Inflammatory macrophage treated with lipopolysaccharide for 4 hours (primary cell): ENCODE measurements at regions not wholly inside any gene's neighbourhood (a gene's known extent, or its start where the extent isn't known, plus 50 kb on each side); places are given as distances from the start of the nearest gene placed in this dataset.
A peak's percentile ranks its signal among the peaks of the same experiment; 100 is the strongest.
"Not testable (repeated sequence)": the region's sequence is repeated elsewhere in the genome, so short reads cannot be mapped to it uniquely, and the experiment has no call there.

Source experiments
- DNase-seq: peaks from one replicate; pipeline ENCODE4 v3.0.0-alpha.2; 2020

- DNase-seq, result no peak
Measured at GRCh38 chr3:102936511-102937045, 501.8 kb downstream of the ZPLD1 start.

- no peak for DNase-seq
Measured at GRCh38 chr3:102941786-102942185, 507.0 kb downstream of the ZPLD1 start.

- DNase-seq, result not testable (repeated sequence)
Measured at GRCh38 chr3:102946445-102946844, 511.6 kb downstream of the ZPLD1 start.

GRCh38 chr3:102972350-102972749 lies 537.5 kb downstream of the ZPLD1 start:
- DNase-seq, result no peak

GRCh38 chr3:102974333-102974732 lies 539.5 kb downstream of the ZPLD1 start:
- DNase-seq, result no peak

- no peak for DNase-seq
Measured at GRCh38 chr3:102979191-102979590, 544.4 kb downstream of the ZPLD1 start.

- no peak for DNase-seq
Measured at GRCh38 chr3:102979682-102980354, 545.0 kb downstream of the ZPLD1 start.

- DNase-seq, result no peak
Measured at GRCh38 chr3:102980355-102980696, 545.5 kb downstream of the ZPLD1 start.

- DNase-seq, result no peak
Measured at GRCh38 chr3:103002425-103003176, 567.8 kb downstream of the ZPLD1 start.

- no peak for DNase-seq
Measured at GRCh38 chr3:103006526-103007183, 571.8 kb downstream of the ZPLD1 start.

GRCh38 chr3:103009609-103010008 lies 574.8 kb downstream of the ZPLD1 start:
- DNase-seq, result no peak

GRCh38 chr3:103025880-103026279 lies 591.1 kb downstream of the ZPLD1 start:
- no peak for DNase-seq

- no peak for DNase-seq
Measured at GRCh38 chr3:103033841-103034240, 599.0 kb downstream of the ZPLD1 start.

- no peak for DNase-seq
Measured at GRCh38 chr3:103047640-103048039, 612.8 kb downstream of the ZPLD1 start.

GRCh38 chr3:103048068-103048722 lies 613.4 kb downstream of the ZPLD1 start:
- DNase-seq, result peak; percentile 70

GRCh38 chr3:103052236-103052830 lies 617.5 kb downstream of the ZPLD1 start:
- DNase-seq, result peak; percentile 81

GRCh38 chr3:103055021-103055520 lies 620.3 kb downstream of the ZPLD1 start:
- no peak for DNase-seq

- no peak for DNase-seq
Measured at GRCh38 chr3:103056542-103056941, 621.7 kb downstream of the ZPLD1 start.

- no peak for DNase-seq
Measured at GRCh38 chr3:103057003-103057402, 622.2 kb downstream of the ZPLD1 start.

- DNase-seq, result no peak
Measured at GRCh38 chr3:103057487-103057886, 622.7 kb downstream of the ZPLD1 start.

- no peak for DNase-seq
Measured at GRCh38 chr3:103059432-103059831, 624.6 kb downstream of the ZPLD1 start.

GRCh38 chr3:103060242-103060641 lies 625.4 kb downstream of the ZPLD1 start:
- no peak for DNase-seq

- no peak for DNase-seq
Measured at GRCh38 chr3:103067963-103068362, 633.1 kb downstream of the ZPLD1 start.
